ENCODE measurements at regions not wholly inside any gene's neighbourhood (a gene's known extent, or its start where the extent isn't known, plus 50 kb on each side); places are given as distances from the start of the nearest gene placed in this dataset.

DNA sequence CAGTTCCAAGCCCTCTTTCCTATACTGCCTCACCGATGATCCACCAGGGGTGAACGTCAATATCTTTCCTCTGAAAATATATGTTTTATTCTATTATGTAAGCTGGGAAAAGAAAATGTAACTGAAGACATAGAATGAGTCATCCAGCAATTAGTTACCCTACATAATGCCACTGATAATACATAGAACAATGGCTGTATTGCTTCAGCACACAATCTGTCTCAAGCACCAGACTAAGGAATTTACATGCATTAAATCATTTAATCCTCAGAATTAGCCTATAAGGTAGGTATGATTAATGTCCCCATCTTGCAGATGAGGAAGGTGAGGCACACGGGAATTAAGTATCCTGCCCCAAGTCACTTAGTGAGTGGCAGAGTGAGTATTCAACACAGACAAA lies 472.8 kb downstream of the TOX3 start:
- H3K4me1 ChIP-seq (ENCODE audit: control insufficient read depth in 1 of 2, insufficient read depth in 1 of 2, low read depth in 1 of 2, low read length in 1 of 2) = no peaks in the 10 kb centered on the region
- H3K36me3 ChIP-seq = no peaks in the 10 kb centered on the region
- no peaks in the 10 kb centered on the region for H3K27me3 ChIP-seq
- H3K4me3 ChIP-seq (ENCODE audit: low read depth in 1 of 2, low read length in 1 of 2) = no peak overlapping the region
- TF ChIP-seq CTCF (IDR thresholded peaks at IDR 0.05) = no peak
- H3K27ac ChIP-seq = no peak overlapping the region
- H3K9me3 ChIP-seq = no peaks in the 10 kb centered on the region

- Histone ChIP-seq H3K27ac (no peak overlapping the region), H3K27me3 (no peaks in the 10 kb centered on the region), H3K36me3 (no peaks in the 10 kb centered on the region), H3K9me3 (no peaks in the 10 kb centered on the region), H3K4me1 (ENCODE audit: control insufficient read depth in 1 of 2, insufficient read depth in 1 of 2, low read depth in 1 of 2, low read length in 1 of 2) (no peaks in the 10 kb centered on the region), H3K4me3 (ENCODE audit: low read depth in 1 of 2, low read length in 1 of 2) (no peak overlapping the region)
- no peak for TF ChIP-seq CTCF (IDR thresholded peaks at IDR 0.05)
Measured at GRCh38 chr16:52073024-52073423, 473.9 kb downstream of the TOX3 start.

GRCh38 chr16:52071101-52071500 lies 475.8 kb downstream of the TOX3 start:
- Histone ChIP-seq H3K36me3 (no peaks in the 10 kb centered on the region), H3K4me1 (ENCODE audit: control insufficient read depth in 1 of 2, insufficient read depth in 1 of 2, low read depth in 1 of 2, low read length in 1 of 2) (no peaks in the 10 kb centered on the region), H3K27me3 (no peaks in the 10 kb centered on the region), H3K9me3 (no peaks in the 10 kb centered on the region), H3K27ac (no peak overlapping the region), H3K4me3 (ENCODE audit: low read depth in 1 of 2, low read length in 1 of 2) (no peak overlapping the region)
- no peak for TF ChIP-seq CTCF (IDR thresholded peaks at IDR 0.05)

DNA sequence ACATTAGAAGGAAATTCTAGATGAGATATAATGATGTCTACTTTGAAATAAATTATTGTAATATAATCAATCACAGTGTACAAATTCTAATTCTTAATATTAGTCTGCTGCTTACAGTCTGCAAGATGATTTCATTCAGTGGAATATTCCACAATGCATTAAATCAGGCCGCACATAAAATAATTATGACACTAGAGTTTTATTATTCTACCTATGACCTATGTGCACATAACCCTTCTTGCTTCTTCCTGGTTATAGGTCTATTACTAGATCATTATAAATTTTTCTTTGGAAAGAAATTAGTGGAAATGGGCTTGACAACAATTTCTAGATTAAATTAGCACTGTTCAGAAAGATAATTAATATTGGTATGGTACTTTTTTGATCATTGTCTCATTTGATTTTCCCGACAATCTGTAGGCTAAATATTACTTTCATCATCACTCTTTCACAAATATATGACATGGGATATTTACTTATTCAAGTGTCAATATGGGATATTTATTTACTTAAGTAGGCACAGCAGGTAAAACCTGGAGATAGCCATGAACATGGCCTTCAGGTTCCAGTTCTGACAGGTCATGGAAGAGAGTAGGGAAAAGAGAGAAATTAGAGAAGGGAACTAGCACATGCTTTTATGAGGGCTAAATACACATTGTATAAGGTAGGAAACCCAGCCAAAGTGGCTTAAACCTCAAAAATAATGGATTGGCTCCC lies 476.4 kb downstream of the TOX3 start:
- Histone ChIP-seq H3K9me3 (no peaks in the 10 kb centered on the region), H3K4me1 (ENCODE audit: control insufficient read depth in 1 of 2, insufficient read depth in 1 of 2, low read depth in 1 of 2, low read length in 1 of 2) (no peaks in the 10 kb centered on the region), H3K27me3 (no peaks in the 10 kb centered on the region), H3K27ac (no peak overlapping the region), H3K4me3 (ENCODE audit: low read depth in 1 of 2, low read length in 1 of 2) (no peak overlapping the region), H3K36me3 (no peaks in the 10 kb centered on the region)
- TF ChIP-seq CTCF (IDR thresholded peaks at IDR 0.05) = no peak

DNA sequence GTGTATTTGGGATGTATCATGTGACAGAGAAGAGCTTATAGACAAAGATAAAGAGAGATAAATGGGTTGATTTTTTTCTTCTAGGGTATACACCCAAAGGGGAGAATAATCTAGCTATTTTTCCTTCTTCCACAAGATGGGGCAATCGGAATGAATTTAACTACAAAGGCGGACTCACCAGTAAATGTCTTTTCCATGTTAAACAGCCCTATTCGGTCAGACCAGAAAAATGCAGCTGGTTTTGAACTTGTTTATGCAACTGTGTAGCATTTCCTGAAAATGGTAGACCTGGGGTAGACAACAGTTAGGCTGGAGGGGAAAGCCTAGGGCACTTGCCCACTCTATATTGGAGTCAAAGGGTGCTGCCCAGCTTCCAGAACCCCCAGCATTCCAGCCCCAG lies 477.1 kb downstream of the TOX3 start:
- no peak overlapping the region for H3K4me3 ChIP-seq (ENCODE audit: low read depth in 1 of 2, low read length in 1 of 2)
- no peaks in the 10 kb centered on the region for H3K9me3 ChIP-seq
- H3K27me3 ChIP-seq = no peaks in the 10 kb centered on the region
- TF ChIP-seq CTCF (IDR thresholded peaks at IDR 0.05) = no peak
- no peaks in the 10 kb centered on the region for H3K4me1 ChIP-seq (ENCODE audit: control insufficient read depth in 1 of 2, insufficient read depth in 1 of 2, low read depth in 1 of 2, low read length in 1 of 2)
- no peaks in the 10 kb centered on the region for H3K36me3 ChIP-seq
- H3K27ac ChIP-seq = no peak overlapping the region
